ENCODE measurements at regions not wholly inside any gene's neighbourhood (a gene's known extent, or its start where the extent isn't known, plus 50 kb on each side); places are given as distances from the start of the nearest gene placed in this dataset.

GRCh38 chr5:42886635-42887034 is 74.9 kb upstream of the SELENOP start:
- Mint-ChIP-seq H3K9me3 (ENCODE audit: low read depth, unreplicated experiment) (no peaks in the 10 kb centered on the region), H3K27me3 (ENCODE audit: unreplicated experiment) (no peaks in the 10 kb centered on the region), H3K27ac (ENCODE audit: unreplicated experiment) (no peak overlapping the region), H3K4me3 (ENCODE audit: low read depth, unreplicated experiment) (no peak overlapping the region), H3K4me1 (ENCODE audit: low read depth, unreplicated experiment) (no peaks in the 10 kb centered on the region), H3K36me3 (ENCODE audit: insufficient read depth, unreplicated experiment) (no peaks in the 10 kb centered on the region)
- intact Hi-C loops (cut with micrococcal nuclease; ENCODE audit: unreplicated experiment) = loop anchor here (5.0 to 10.0 kb wide), 5 partner anchors 79 to 1032 kb away; no protein-coding TSS in a partner anchor
- TSS peak; percentile 80 for BruUV-seq (replicated peaks)
- no peak for TF ChIP-seq CTCF (IDR thresholded peaks at IDR 0.05; ENCODE audit: unreplicated experiment)
- no peak for DNase-seq
- CTCF ChIA-PET = no interaction called here

GRCh38 chr5:42884326-42884725 is 72.6 kb upstream of the SELENOP start:
- Mint-ChIP-seq H3K4me3 (ENCODE audit: low read depth, unreplicated experiment) (no peak overlapping the region), H3K4me1 (ENCODE audit: low read depth, unreplicated experiment) (no peaks in the 10 kb centered on the region), H3K27me3 (ENCODE audit: unreplicated experiment) (no peaks in the 10 kb centered on the region), H3K9me3 (ENCODE audit: low read depth, unreplicated experiment) (no peaks in the 10 kb centered on the region), H3K27ac (ENCODE audit: unreplicated experiment) (no peak overlapping the region), H3K36me3 (ENCODE audit: insufficient read depth, unreplicated experiment) (no peaks in the 10 kb centered on the region)
- no TSS peak for BruUV-seq (replicated peaks)
- CTCF ChIA-PET = no interaction called here
- intact Hi-C loops (cut with micrococcal nuclease; ENCODE audit: unreplicated experiment) = loop anchor here (10.0 kb wide), 3 partner anchors 250 to 1030 kb away; no protein-coding TSS in a partner anchor
- TF ChIP-seq CTCF (IDR thresholded peaks at IDR 0.05; ENCODE audit: unreplicated experiment) = no peak
- DNase-seq = no peak

- Mint-ChIP-seq H3K27ac (ENCODE audit: unreplicated experiment) (no peak overlapping the region), H3K27me3 (ENCODE audit: unreplicated experiment) (no peaks in the 10 kb centered on the region), H3K36me3 (ENCODE audit: insufficient read depth, unreplicated experiment) (no peaks in the 10 kb centered on the region), H3K9me3 (ENCODE audit: low read depth, unreplicated experiment) (no peaks in the 10 kb centered on the region), H3K4me1 (ENCODE audit: low read depth, unreplicated experiment) (no peaks in the 10 kb centered on the region), H3K4me3 (ENCODE audit: low read depth, unreplicated experiment) (no peak overlapping the region)
- BruUV-seq (replicated peaks) = no TSS peak
- CTCF ChIA-PET = no interaction called here
- no peak for DNase-seq
- intact Hi-C loops (cut with micrococcal nuclease; ENCODE audit: unreplicated experiment) = loop anchor here (10.0 kb wide), 3 partner anchors 247 to 1027 kb away; no protein-coding TSS in a partner anchor
- no peak for TF ChIP-seq CTCF (IDR thresholded peaks at IDR 0.05; ENCODE audit: unreplicated experiment)
Measured at GRCh38 chr5:42881416-42882117, 69.9 kb upstream of the SELENOP start.

- H3K27ac Mint-ChIP-seq (ENCODE audit: unreplicated experiment) = no peak overlapping the region
- H3K4me1 Mint-ChIP-seq (ENCODE audit: low read depth, unreplicated experiment) = no peaks in the 10 kb centered on the region
- H3K4me3 Mint-ChIP-seq (ENCODE audit: low read depth, unreplicated experiment) = no peak overlapping the region
- H3K9me3 Mint-ChIP-seq (ENCODE audit: low read depth, unreplicated experiment) = no peaks in the 10 kb centered on the region
- H3K36me3 Mint-ChIP-seq (ENCODE audit: insufficient read depth, unreplicated experiment) = no peaks in the 10 kb centered on the region
- BruUV-seq (replicated peaks) = no TSS peak
- CTCF ChIA-PET = no interaction called here
- no peak for DNase-seq
- H3K27me3 Mint-ChIP-seq (ENCODE audit: unreplicated experiment) = no peaks in the 10 kb centered on the region
- no peak for TF ChIP-seq CTCF (IDR thresholded peaks at IDR 0.05; ENCODE audit: unreplicated experiment)
- intact Hi-C loops (cut with micrococcal nuclease; ENCODE audit: unreplicated experiment) = loop anchor here (10.0 kb wide), 3 partner anchors 246 to 1026 kb away; no protein-coding TSS in a partner anchor
Measured at GRCh38 chr5:42880496-42881150, 68.9 kb upstream of the SELENOP start.
